GM19395 (cell line): ENCODE measurements at regions not wholly inside any gene's neighbourhood (a gene's known extent, or its start where the extent isn't known, plus 50 kb on each side); places are given as distances from the start of the nearest gene placed in this dataset.
A peak's percentile ranks its signal among the peaks of the same experiment; 100 is the strongest.
"Not testable (repeated sequence)": the region's sequence is repeated elsewhere in the genome, so short reads cannot be mapped to it uniquely, and the experiment has no call there.

Experiments used
- ATAC-seq: cut with Tn5 transposase; IDR thresholded peaks from one replicate; pipeline ENCODE4 v1.9.1; 2021; ENCODE audit warnings: mild to moderate bottlenecking, moderate library complexity; ENCODE audit not compliant: unreplicated experiment

GRCh38 chr17:45554479-45554878, 64.0 kb upstream of the PLEKHM1 start:
- not testable (repeated sequence) for ATAC-seq

GRCh38 chr17:45558821-45559220, 68.3 kb upstream of the PLEKHM1 start:
- ATAC-seq = not testable (repeated sequence)

- ATAC-seq = not testable (repeated sequence)
Measured at GRCh38 chr17:45562868-45563267, 72.3 kb upstream of the PLEKHM1 start.

- not testable (repeated sequence) for ATAC-seq
Measured at GRCh38 chr17:45563283-45563682, 72.8 kb upstream of the PLEKHM1 start.

GRCh38 chr17:45568275-45568674, 77.8 kb upstream of the PLEKHM1 start:
- ATAC-seq = not testable (repeated sequence)

DNA sequence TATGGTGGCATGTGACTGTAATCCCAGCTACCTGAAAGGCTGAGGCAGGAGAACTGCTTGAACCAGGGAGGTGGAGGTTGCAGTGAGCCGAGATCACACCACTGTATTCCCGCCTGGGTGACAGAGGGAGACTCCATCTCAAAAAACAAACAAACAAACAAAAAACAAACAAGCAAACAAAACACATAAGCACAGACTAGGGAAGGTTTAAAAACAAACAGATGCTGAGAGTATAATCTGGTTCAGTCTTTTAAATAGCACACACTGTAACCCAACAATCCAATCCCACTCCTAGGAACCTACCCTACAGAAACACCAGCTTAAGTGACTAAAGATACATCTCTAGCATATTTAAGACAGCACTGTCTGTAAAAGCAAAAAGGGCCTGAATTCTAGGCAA, 82.8 kb upstream of the PLEKHM1 start:
- ATAC-seq = not testable (repeated sequence)

GRCh38 chr17:45573924-45574770, 83.6 kb upstream of the PLEKHM1 start:
- ATAC-seq = no peak

GRCh38 chr17:45575126-45575885, 84.8 kb upstream of the PLEKHM1 start:
- ATAC-seq = no peak

GRCh38 chr17:45576527-45577307, 86.2 kb upstream of the PLEKHM1 start:
- ATAC-seq = not testable (repeated sequence)

DNA sequence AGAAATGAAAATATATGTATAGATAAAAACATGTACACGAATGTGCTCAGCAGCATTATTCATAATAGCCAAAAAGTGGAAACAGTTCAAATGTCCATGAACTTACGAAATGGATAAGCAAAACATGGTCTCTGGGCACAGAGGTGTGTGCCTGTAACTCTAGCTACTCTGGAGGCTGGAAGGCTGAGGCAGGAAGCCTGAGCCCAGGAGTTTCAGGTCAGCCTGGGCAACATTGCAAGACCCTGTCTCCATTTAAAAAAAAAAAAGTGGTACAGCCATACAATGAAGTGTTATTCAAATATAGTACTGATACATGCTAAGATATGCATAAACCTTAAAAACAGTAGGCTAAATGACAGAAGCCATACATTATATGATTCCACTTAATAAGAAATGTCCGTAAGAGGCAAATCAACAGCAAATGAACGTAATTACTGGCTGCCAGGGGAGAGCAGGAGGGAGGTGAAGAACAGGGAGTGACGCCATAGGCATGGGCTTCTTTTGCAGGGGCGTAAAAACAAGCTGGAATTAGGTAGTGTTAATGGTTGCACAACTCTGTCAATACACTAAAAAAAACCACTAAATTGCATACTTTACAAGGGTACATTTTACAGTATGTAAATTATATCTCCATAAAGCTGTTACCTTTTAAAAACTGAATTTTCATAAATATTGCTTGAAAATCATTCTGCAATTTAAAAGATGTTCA, 87.2 kb upstream of the PLEKHM1 start:
- no peak for ATAC-seq

DNA sequence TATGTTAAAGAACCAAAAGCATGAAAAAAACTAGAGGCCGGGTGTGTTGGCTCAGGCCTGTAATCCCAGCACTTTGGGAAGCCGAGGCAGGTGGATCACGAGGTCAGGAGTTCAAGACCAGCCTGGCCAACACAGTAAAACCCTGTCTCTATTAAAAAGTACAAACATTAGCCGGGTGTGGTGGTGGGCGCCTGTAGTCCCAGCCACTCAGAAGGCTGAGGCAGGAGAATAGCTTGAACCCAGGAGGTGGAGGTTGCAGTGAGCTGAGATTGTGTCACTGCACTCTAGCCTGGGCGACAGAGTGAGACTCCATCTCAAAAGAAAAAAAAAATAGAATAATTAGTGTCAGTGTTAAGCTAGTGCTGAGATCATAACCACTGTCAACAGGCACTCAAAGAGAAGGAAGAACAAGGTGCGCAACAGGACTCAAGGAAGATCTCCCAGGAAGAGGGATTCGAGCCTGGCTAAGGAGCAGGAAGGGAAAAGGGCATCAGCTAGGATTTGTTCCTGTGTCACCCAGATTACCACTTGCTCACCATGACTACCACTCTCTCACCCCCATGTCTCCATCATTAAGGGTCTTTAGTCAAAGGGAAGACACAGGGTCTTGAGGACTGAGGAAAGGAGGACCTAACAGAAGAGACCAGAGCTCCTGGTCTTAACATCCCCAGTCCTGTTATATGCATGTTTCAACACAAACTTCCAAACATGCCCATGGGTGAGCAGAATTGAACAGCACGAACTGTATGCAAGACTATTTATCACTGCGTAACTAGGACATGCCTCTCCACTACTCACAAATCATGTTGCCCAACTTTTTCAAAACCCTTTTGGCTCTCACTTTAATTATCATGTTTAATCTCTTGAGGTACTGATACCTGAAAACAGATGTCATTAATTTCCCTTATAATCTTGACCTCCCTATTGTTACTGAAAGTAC, 88.3 kb upstream of the PLEKHM1 start:
- ATAC-seq = no peak

DNA sequence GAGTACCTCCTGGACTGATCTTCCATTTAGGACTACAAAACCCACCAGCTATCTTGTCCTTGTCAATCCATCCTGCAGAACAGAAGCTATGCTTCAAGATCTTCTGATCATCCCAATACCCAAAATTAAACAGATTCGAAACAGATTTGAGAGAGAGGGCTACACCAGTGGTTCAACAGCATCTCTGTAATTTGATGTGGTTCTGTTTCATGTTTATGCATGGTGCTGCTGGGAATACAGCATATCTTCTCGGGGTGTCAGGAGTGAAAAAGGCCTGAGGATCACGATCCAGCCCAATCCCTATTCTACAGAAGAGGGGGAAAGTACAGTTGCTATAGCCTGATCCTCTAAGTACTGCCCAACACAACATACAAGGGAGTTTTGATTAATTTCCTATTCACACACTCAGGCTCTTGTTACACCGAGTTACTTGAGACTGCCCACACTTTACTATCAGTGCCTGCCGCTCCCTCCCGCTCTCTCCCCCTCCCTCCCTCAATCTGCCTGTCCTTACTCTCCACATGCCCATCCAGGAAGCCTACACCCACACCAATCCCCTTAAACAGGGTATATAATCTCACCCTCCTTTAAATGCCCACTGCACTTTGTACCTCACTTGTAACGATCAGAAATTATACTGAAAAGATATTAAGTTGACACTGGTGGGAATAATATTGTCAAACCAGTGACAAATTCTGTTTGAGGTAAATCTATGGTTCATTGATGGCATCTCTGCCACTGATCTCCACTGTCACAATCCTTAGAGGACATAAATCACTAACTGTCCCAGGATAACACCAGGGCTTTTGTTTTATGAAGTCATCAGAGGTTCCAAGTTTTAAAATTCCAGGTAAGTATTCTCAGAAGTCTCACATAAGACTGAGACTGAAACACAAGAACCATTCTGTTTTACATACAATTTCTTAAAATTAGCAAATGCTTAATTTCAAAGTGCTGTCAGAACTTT, 89.3 kb upstream of the PLEKHM1 start:
- no peak for ATAC-seq

GRCh38 chr17:45580924-45581323, 90.4 kb upstream of the PLEKHM1 start:
- ATAC-seq = no peak

DNA sequence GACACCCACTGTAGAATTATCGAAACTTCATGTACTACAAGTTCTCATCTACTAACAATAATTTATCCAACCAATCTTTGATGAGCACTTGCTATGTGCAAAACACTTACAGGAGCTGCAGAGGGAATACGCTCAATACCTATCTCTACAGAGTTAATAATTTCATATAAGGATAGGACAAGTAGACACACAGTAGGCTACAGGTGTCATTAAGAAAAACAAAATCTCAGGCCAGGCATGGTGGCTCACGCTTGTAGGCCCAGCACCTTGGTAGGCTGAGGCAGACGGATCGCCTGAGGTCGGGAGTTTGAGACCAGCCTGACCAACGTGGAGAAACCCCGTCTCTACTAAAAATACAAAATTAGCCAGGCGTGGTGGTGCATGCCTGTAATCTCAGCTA, 91.3 kb upstream of the PLEKHM1 start:
- ATAC-seq = no peak

DNA sequence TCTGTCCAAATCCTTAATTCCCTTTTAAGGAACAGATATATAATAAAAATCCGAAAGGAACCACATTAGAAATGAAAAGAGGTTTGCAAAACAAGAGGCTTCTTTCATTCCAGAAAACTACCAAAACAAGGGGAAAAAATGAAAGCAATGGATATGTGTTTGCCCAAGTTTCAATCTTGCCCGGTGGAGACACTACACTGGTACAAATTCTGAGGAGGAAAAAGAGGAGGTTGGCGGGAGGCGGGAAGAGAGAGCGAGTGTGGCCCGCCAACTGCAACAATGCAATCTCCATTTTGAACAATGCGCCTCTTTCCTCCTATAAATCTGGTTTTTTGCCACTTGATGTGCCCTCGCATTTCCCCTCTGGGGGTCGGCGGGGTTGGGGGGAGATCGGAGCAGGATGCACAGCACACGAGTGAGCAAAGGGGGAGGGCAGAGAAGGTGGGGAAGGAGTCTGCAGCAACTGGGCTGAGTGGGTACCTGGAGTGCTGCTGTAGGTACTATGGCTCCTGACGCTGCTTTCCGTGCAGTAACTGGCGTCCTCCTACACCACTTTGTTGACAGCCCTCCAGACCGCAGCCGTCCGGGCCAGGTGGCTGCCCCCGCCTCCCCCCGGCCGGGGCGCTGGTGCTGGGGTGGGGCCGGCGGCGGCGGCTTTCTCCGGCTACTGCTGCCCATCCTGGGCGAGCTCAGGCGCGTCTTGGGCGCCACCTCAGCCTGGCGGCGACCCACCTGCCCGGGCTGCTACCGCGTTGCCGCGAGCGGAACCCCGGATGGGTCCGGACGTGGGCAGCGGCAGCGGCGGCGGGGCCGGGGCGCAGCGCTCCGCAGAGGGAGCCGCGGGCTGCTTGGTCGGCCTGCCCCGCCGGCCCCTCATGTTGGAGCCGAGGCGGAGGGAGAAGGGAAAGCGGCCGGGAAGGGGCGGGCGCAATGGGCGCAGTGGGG, 93.8 kb upstream of the PLEKHM1 start:
- ATAC-seq = peak; percentile 64

- peak; percentile 74 for ATAC-seq
Measured at GRCh38 chr17:45585037-45585733, 94.7 kb upstream of the PLEKHM1 start.
